ENCODE measurements at regions not wholly inside any gene's neighbourhood (a gene's known extent, or its start where the extent isn't known, plus 50 kb on each side); places are given as distances from the start of the nearest gene placed in this dataset.

DNA sequence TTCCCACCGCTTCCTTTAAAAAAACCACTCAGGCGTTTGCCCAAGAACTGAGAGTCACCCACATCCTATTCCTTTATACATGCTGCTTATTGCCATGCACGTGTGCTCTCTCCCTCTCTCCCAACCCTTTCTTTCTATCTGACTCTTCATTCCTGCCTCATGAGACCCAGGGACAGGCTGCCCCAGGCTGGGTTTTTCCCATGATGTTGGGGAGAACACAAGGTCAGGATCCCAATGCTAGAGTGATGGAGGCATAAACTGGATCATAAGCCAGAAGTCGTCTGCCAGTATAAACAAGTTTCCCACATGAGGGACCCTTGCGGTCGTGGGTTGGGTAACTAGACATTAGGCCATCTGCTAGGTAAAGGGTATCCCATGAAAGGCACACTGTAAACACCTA, 64.9 kb downstream of the CD2 start:
- Histone ChIP-seq H3K9ac (ENCODE audit: low read length) (no peak overlapping the region), H3K79me2 (ENCODE audit: control insufficient read depth, insufficient read depth, low read length) (no peaks in the 10 kb centered on the region), H3K9me3 (ENCODE audit: control extremely low read depth in 1 of 3, control insufficient read depth in 2 of 3, insufficient read depth in 1 of 3, low read length in 2 of 3) (no peaks in the 10 kb centered on the region), H4K20me1 (ENCODE audit: control insufficient read depth, insufficient read depth, low read length, poor library complexity, severe bottlenecking) (no peaks in the 10 kb centered on the region), H3K27ac (ENCODE audit: low read length in 2 of 2) (no peak overlapping the region), H3K4me2 (replicated peaks; ENCODE audit: low read depth, low read length, poor library complexity, severe bottlenecking) (no peak overlapping the region), H3K36me3 (replicated peaks in 1 of 2; ENCODE audit: control extremely low read depth in 1 of 2, control insufficient read depth in 1 of 2, extremely low read depth in 1 of 2, insufficient read depth in 2 of 2, low read length in 1 of 2) (no peaks in the 10 kb centered on the region), H3K27me3 (replicated peaks in 1 of 4; ENCODE audit: control extremely low read depth in 1 of 4, control insufficient read depth in 3 of 4, insufficient read depth in 4 of 4, low read length in 3 of 4) (no peaks in the 10 kb centered on the region), H3K4me3 (ENCODE audit: control extremely low read depth in 1 of 5, extremely low read depth in 1 of 5, insufficient read depth in 1 of 5, low read depth in 2 of 5, low read length in 4 of 5) (no peak overlapping the region), H3K4me1 (ENCODE audit: control insufficient read depth in 2 of 2, insufficient read depth in 2 of 2, low read length in 2 of 2) (peaks cover 2 to 4% of the 10 kb centered on the region in 2 donors), H2AFZ (ENCODE audit: insufficient read depth, low read depth, low read length, poor library complexity, severe bottlenecking) (no peak overlapping the region)
- Mint-ChIP-seq H3K27ac (no peak overlapping the region), H3K4me3 (no peak overlapping the region), H3K4me1 (peaks cover 2% of the 10 kb centered on the region), H3K27me3 (no peaks in the 10 kb centered on the region), H3K9me3 (ENCODE audit: insufficient read depth) (no peaks in the 10 kb centered on the region)
- CTCF ChIA-PET: interaction anchor here (0.6 to 4.1 kb wide), 4 partner anchors 15 to 835 kb away, joined by 4 to 32 read pairs (median 6); no protein-coding TSS in a partner anchor
- WGBS (ENCODE audit: insufficient coverage): 53% methylated on average over 4 of the region's 6 CpGs
- ATAC-seq (ENCODE audit: low read depth) (no peak), DNase-seq (no peak)
- TF ChIP-seq, protein P1, sequence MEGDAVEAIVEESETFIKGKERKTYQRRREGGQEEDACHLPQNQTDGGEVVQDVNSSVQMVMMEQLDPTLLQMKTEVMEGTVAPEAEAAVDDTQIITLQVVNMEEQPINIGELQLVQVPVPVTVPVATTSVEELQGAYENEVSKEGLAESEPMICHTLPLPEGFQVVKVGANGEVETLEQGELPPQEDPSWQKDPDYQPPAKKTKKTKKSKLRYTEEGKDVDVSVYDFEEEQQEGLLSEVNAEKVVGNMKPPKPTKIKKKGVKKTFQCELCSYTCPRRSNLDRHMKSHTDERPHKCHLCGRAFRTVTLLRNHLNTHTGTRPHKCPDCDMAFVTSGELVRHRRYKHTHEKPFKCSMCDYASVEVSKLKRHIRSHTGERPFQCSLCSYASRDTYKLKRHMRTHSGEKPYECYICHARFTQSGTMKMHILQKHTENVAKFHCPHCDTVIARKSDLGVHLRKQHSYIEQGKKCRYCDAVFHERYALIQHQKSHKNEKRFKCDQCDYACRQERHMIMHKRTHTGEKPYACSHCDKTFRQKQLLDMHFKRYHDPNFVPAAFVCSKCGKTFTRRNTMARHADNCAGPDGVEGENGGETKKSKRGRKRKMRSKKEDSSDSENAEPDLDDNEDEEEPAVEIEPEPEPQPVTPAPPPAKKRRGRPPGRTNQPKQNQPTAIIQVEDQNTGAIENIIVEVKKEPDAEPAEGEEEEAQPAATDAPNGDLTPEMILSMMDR (IDR thresholded peaks at IDR 0.05): no peak
- no peak for TF ChIP-seq EZH2 (IDR thresholded peaks at IDR 0.05; ENCODE audit: borderline replicate concordance, insufficient read depth, low read depth, low read length, poor library complexity, severe bottlenecking)
- POLR2A ChIA-PET: no interaction called here
- intact Hi-C loops (cut with micrococcal nuclease): no loop called here

DNA sequence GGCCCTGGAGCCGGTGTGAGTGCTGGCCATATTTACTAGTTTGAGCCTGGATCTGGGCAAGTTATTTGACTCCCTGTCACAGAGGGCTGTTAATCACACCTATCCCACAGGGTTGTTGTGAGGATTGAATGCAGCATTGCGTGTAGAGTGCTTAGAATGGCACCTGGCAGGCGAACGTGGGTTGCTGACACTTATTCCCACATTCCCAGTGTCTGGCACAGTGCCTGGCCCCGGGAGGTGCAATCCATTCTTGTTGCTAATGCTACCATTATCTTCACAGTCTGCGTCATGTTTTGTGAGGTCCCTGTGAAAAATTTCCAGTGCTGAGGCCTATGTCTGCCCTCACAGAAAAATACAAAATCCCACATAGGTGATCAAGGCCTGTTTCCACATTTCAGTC, 66.1 kb downstream of the CD2 start:
- Histone ChIP-seq H3K27me3 (replicated peaks in 1 of 4; ENCODE audit: control extremely low read depth in 1 of 4, control insufficient read depth in 3 of 4, insufficient read depth in 4 of 4, low read length in 3 of 4) (no peaks in the 10 kb centered on the region), H4K20me1 (ENCODE audit: control insufficient read depth, insufficient read depth, low read length, poor library complexity, severe bottlenecking) (no peaks in the 10 kb centered on the region), H3K4me1 (ENCODE audit: control insufficient read depth in 2 of 2, insufficient read depth in 2 of 2, low read length in 2 of 2) (peaks cover 2 to 4% of the 10 kb centered on the region in 2 donors), H3K9me3 (ENCODE audit: control extremely low read depth in 1 of 3, control insufficient read depth in 2 of 3, insufficient read depth in 1 of 3, low read length in 2 of 3) (no peaks in the 10 kb centered on the region), H3K27ac (ENCODE audit: low read length in 2 of 2) (no peak overlapping the region), H2AFZ (ENCODE audit: insufficient read depth, low read depth, low read length, poor library complexity, severe bottlenecking) (no peak overlapping the region), H3K79me2 (ENCODE audit: control insufficient read depth, insufficient read depth, low read length) (no peaks in the 10 kb centered on the region), H3K4me2 (replicated peaks; ENCODE audit: low read depth, low read length, poor library complexity, severe bottlenecking) (no peak overlapping the region), H3K4me3 (ENCODE audit: control extremely low read depth in 1 of 5, extremely low read depth in 1 of 5, insufficient read depth in 1 of 5, low read depth in 2 of 5, low read length in 4 of 5) (no peak overlapping the region), H3K36me3 (replicated peaks in 1 of 2; ENCODE audit: control extremely low read depth in 1 of 2, control insufficient read depth in 1 of 2, extremely low read depth in 1 of 2, insufficient read depth in 2 of 2, low read length in 1 of 2) (no peaks in the 10 kb centered on the region), H3K9ac (ENCODE audit: low read length) (no peak overlapping the region)
- Mint-ChIP-seq H3K27me3 (peaks cover 3% of the 10 kb centered on the region), H3K4me1 (peaks cover 2% of the 10 kb centered on the region), H3K4me3 (no peak overlapping the region), H3K27ac (no peak overlapping the region), H3K9me3 (ENCODE audit: insufficient read depth) (no peaks in the 10 kb centered on the region)
- ChIA-PET CTCF (no interaction called here), POLR2A (no interaction called here)
- intact Hi-C loops (cut with micrococcal nuclease): no loop called here
- ATAC-seq (ENCODE audit: low read depth) (no peak), DNase-seq (no peak)
- 89% methylated on average over 5 of the region's 6 CpGs for WGBS (ENCODE audit: insufficient coverage)
- TF ChIP-seq, protein P1 (IDR thresholded peaks at IDR 0.05): no peak
- no peak for TF ChIP-seq EZH2 (IDR thresholded peaks at IDR 0.05; ENCODE audit: borderline replicate concordance, insufficient read depth, low read depth, low read length, poor library complexity, severe bottlenecking)
